Loucy (cell line): ENCODE measurements at regions not wholly inside any gene's neighbourhood (a gene's known extent, or its start where the extent isn't known, plus 50 kb on each side); places are given as distances from the start of the nearest gene placed in this dataset.

ENCODE experiments used
- CTCF ChIP-seq: fragments of 200-600 bp; sonication (generic); conservative IDR thresholded peaks from 2 replicates; pipeline ENCODE4 v1.5.1; 2014; ENCODE audit warnings: mild to moderate bottlenecking, antibody characterized with exemption, low read length
- EZH2phosphoT487 ChIP-seq: fragments of 200-600 bp; IDR thresholded peaks from 2 replicates; pipeline ENCODE4 v1.6.1; 2018; ENCODE audit warnings: antibody characterized with exemption, mild to moderate bottlenecking, moderate library complexity, borderline replicate concordance

- no peak for TF ChIP-seq CTCF
- TF ChIP-seq EZH2phosphoT487: no peak
Measured at GRCh38 chr1:81607086-81607485, 193.6 kb upstream of the ADGRL2 start.
